LNCAP (cell line): ENCODE measurements at regions not wholly inside any gene's neighbourhood (a gene's known extent, or its start where the extent isn't known, plus 50 kb on each side); places are given as distances from the start of the nearest gene placed in this dataset.

Experiments used
- TF ChIP-seq, protein P1 (sequence below): fragments of 450-650 bp; IDR thresholded peaks from 2 replicates; pipeline ENCODE4 v1.5.1; 2017; ENCODE audit warnings: mild to moderate bottlenecking

DNA sequence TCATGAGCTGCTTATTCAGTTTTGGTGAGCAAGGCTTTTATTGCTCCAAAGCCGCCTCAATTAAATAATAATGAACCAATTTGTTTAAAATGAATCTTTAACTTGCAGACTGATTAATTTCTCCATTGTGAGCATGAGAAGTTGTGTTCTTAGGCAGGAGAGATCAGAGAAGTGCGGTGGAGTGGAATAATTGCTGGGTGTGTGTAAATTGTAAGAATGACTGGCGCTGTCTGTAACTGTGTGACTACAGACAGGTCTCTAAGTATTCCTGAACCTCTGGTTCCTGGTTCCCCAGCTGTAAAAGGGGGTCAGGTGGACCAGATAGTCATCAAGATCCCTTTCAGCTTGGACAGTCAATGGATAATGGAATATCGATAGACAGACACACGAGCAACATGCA is 98.0 kb upstream of the EFEMP1 start:
- TF ChIP-seq, protein P1, sequence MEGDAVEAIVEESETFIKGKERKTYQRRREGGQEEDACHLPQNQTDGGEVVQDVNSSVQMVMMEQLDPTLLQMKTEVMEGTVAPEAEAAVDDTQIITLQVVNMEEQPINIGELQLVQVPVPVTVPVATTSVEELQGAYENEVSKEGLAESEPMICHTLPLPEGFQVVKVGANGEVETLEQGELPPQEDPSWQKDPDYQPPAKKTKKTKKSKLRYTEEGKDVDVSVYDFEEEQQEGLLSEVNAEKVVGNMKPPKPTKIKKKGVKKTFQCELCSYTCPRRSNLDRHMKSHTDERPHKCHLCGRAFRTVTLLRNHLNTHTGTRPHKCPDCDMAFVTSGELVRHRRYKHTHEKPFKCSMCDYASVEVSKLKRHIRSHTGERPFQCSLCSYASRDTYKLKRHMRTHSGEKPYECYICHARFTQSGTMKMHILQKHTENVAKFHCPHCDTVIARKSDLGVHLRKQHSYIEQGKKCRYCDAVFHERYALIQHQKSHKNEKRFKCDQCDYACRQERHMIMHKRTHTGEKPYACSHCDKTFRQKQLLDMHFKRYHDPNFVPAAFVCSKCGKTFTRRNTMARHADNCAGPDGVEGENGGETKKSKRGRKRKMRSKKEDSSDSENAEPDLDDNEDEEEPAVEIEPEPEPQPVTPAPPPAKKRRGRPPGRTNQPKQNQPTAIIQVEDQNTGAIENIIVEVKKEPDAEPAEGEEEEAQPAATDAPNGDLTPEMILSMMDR, result no peak

DNA sequence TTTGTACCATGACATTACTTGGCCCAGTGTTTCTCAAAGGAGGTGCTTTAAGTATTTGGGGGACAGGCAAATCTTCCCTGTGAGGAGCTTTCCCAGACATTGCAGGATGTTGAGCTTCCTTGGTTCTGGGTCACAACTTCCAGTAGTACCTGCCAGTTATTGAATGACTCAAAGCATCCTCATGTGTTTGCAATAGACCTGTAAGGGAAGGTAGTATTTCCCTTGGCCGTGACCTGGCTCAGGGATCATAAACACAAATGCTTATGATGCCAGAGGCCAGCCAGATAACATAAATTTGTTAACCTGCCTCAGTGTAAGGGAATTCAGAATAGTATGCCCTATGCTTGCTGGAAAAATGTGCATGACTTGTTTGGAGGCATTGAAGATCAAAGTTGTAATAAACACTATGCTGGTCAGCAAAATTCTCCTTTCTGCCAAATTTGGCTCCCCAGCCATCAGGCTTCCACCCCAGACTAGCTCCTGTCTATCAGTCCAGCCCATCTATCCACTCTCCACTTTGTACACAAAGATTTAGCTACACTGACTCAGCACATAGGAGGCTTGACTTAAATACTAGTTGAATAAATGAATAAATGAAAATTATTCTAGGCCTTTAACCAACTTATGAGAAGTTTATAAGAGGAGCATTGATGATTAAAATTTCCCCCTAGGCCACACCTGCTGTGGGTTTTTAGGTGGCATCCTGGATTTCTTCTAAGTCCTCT is 102.0 kb upstream of the EFEMP1 start:
- TF ChIP-seq, protein P1, result no peak

DNA sequence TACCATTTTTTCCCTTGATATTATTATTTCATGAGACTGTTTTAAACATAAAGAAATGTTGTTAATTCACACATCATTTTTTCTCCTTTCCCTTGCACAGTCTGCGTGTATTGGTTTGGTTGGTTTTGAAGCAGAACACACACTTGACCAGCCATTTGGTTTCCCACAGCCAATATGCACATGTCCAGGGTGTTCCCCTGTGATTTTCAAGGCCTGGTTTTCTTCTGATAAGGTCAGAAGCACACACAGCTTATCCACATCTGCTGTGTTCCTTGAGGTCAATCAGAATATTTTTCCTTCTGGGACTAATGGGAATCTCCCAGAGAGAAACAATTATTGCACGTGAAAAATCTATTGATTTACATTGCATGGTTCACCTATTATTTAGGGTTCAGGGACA is 103.2 kb upstream of the EFEMP1 start:
- TF ChIP-seq, protein P1, result no peak

DNA sequence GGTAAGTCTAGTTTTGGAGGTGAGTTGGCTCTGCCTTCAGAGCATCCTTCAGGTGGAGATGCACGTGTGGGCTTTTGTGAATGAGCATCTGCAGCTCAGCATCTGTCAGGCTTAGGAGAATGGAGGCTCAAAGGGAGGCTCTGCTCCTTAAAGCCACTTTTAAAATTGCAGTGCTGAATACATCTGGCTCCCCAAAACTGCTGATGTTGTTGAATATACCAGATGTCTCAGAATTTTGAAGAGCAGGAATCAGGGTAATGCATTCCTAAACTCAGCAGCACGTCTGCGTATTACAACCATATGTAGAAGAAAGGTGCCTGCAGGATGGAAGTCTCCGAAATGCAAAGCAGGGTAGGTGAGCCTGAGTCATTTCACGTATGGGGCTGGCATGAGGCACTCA is 106.5 kb upstream of the EFEMP1 start:
- TF ChIP-seq, protein P1, result no peak

DNA sequence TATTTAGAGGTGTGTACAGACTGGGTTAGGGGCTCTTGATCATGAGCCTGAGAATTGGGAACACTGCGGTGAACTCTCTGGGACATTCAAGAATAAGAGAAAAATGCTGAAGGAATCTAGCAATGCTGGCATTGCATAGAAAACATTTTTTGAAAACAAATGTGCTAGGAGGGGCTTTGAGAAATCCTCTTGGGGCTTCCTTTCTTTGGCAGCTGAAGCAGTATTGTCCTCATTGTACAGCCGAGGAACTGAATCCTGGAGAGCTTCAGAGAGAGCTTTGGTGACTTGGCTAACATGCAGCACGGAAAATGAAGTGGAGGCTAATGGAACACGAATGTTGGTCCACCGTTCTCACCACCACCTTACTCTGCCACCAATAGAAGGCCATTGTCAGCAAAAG is 107.3 kb upstream of the EFEMP1 start:
- TF ChIP-seq, protein P1, result no peak

DNA sequence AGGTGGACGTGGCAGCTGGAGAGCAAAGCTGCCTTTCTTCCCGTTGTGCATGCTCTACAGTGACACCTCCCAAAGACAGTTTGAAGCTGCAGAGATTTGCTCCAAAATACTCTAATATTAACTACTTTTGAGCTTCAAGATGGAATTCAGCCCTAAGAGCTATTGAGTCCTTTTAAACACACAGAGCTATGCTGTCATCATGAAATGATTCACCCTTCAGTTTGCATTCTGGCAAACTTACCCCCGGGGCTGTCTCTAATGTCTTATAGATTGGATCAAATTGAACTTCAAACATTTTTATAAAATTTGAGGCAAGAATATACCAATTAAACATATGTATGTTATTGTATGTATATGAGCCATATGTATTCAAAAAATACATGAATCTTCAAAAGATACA is 110.7 kb upstream of the EFEMP1 start:
- TF ChIP-seq, protein P1, result no peak

DNA sequence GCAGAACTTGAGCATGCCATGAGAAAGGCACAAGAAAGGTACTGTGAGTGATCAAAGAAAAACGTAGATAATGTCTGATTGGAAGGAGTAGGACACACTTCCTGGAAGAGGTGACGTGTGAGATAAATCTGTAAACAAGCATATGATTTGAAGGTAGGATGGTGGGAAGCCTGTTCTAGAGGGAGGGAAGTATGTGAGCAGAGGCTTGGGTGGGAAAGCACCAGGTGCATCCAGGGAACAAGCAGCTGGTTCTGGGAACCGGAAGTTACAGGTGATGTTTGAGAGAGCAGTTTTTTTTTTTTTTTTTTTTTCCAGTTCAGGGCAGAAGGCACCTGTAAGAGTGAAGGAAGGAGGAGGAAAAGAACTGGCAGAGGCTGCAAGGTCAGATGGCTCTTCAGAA is 116.6 kb upstream of the EFEMP1 start:
- TF ChIP-seq, protein P1, result no peak

DNA sequence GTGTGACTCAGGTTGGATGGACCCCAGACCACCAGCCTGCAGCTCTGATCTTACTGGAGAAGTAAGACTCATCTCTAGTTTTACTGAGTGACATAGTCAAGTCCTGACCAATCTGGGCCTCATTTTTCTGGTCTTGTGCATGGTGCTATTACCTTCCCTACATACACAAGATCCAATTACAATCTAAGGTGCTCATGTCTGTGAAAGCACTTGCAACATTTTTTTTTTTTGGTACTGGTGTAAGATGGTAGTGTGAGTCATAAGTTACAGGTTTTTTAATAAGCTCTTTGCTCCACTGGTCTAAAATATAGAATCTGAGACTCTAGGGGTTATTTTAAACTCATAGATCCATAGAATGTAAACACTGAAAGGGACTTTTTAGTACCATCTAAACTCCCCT is 117.3 kb upstream of the EFEMP1 start:
- TF ChIP-seq, protein P1, result no peak
